Endothelial cell of umbilical vein (primary cell): ENCODE measurements at regions not wholly inside any gene's neighbourhood (a gene's known extent, or its start where the extent isn't known, plus 50 kb on each side); places are given as distances from the start of the nearest gene placed in this dataset.

ENCODE experiments used
- EZH2 ChIP-seq: IDR thresholded peaks from 2 replicates; pipeline ENCODE4 v1.6.1; 2012; ENCODE audit warnings: borderline replicate concordance, low read depth, mild to moderate bottlenecking, moderate library complexity, low read length, inconsistent platforms; ENCODE audit not compliant: severe bottlenecking
- JUN ChIP-seq: IDR thresholded peaks from 2 replicates; pipeline ENCODE4 v1.6.1; 2011; ENCODE audit warnings: borderline replicate concordance, low read depth; ENCODE audit not compliant: insufficient read length, insufficient read depth
- MYC ChIP-seq: IDR thresholded peaks from one replicate; pipeline ENCODE4 v1.6.1; 2011; ENCODE audit warnings: mild to moderate bottlenecking, low read depth, low read length
- POLR2A ChIP-seq: IDR thresholded peaks from 2 replicates; pipeline ENCODE4 v1.6.1; 2012; ENCODE audit warnings: low read depth, mild to moderate bottlenecking, control low read depth, low read length
- TF ChIP-seq, protein P1 (sequence below), 2 donors: IDR thresholded peaks; 1 replicate in 1 of 2; 2 replicates in 1 of 2; pipeline ENCODE4 v1.5.1; 2011; ENCODE audit warnings: low read length in 2 of 2, mild to moderate bottlenecking in 2 of 2, moderate library complexity in 2 of 2, control low read depth in 1 of 2, inconsistent platforms in 1 of 2, low read depth in 1 of 2; ENCODE audit not compliant: insufficient read depth in 1 of 2; ENCODE audit errors: extremely low read depth in 1 of 2
- TF ChIP-seq, protein P2 (sequence below): IDR thresholded peaks from 2 replicates; pipeline ENCODE4 v1.6.1; 2011; ENCODE audit not compliant: insufficient read depth, insufficient read length

DNA sequence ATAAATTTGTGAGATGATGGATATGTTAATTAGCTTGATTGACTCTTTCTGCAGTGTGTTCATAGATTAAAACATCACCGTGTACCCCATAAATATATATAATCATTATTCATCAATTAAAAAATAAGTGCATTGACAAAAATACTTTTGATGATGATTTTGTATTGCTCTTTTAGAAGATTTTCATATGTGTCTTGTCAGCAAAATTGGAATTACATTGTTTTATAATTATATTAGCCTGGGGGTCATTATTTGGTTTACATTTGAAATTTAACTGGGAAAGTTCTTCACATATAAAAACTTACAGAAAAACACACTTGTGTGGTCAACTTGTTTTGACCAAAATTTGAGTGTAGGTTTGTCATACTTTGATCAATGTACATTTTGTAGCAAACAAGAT is 614.6 kb upstream of the ITGA1 start:
- no peak for TF ChIP-seq MYC
- TF ChIP-seq, protein P1, sequence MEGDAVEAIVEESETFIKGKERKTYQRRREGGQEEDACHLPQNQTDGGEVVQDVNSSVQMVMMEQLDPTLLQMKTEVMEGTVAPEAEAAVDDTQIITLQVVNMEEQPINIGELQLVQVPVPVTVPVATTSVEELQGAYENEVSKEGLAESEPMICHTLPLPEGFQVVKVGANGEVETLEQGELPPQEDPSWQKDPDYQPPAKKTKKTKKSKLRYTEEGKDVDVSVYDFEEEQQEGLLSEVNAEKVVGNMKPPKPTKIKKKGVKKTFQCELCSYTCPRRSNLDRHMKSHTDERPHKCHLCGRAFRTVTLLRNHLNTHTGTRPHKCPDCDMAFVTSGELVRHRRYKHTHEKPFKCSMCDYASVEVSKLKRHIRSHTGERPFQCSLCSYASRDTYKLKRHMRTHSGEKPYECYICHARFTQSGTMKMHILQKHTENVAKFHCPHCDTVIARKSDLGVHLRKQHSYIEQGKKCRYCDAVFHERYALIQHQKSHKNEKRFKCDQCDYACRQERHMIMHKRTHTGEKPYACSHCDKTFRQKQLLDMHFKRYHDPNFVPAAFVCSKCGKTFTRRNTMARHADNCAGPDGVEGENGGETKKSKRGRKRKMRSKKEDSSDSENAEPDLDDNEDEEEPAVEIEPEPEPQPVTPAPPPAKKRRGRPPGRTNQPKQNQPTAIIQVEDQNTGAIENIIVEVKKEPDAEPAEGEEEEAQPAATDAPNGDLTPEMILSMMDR (IDR thresholded peaks at IDR 0.05; ENCODE audit: extremely low read depth in 1 of 2, insufficient read depth in 1 of 2, low read depth in 1 of 2, low read length in 2 of 2), result no peak
- TF ChIP-seq POLR2A, result no peak
- TF ChIP-seq, protein P2, sequence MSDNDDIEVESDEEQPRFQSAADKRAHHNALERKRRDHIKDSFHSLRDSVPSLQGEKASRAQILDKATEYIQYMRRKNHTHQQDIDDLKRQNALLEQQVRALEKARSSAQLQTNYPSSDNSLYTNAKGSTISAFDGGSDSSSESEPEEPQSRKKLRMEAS, result no peak
- TF ChIP-seq EZH2, result no peak
- no peak for TF ChIP-seq JUN
